K562 (cell line): ENCODE measurements at regions not wholly inside any gene's neighbourhood (a gene's known extent, or its start where the extent isn't known, plus 50 kb on each side); places are given as distances from the start of the nearest gene placed in this dataset.

Experiments used
- CEBPB ChIP-seq: fragments of 450-650 bp; IDR thresholded peaks from 2 replicates; pipeline ENCODE4 v1.6.1; 2016; ENCODE audit warnings: missing genetic modification characterization, missing compliant biosample characterization
- DACH1 ChIP-seq: fragments of 450-650 bp; IDR thresholded peaks from 2 replicates; pipeline ENCODE4 v1.6.1; 2018; ENCODE audit not compliant: partially characterized antibody
- FOXK2 ChIP-seq, 2 experiments: fragments of 450-650 bp; IDR thresholded peaks in 1 of 2; conservative IDR thresholded peaks in 1 of 2; 2 replicates each; pipeline ENCODE4 v1.6.1; 2016; ENCODE audit warnings: low read depth in 2 of 2, mild to moderate bottlenecking in 1 of 2
- GABPB1 ChIP-seq: sonication (generic); formaldehyde crosslinking; IDR thresholded peaks from 2 replicates; pipeline ENCODE4 v1.8.0; 2022; ENCODE audit warnings: mild to moderate bottlenecking, missing genetic modification reagents
- HIVEP1 ChIP-seq: fragments of 250-450 bp; sonication (Bioruptor Pico); IDR thresholded peaks from 2 replicates; pipeline ENCODE4 v1.4.0; 2020; ENCODE audit warnings: mild to moderate bottlenecking
- NFIX ChIP-seq: fragments of 250-450 bp; sonication (Bioruptor Pico); IDR thresholded peaks from 2 replicates; pipeline ENCODE4 v1.4.0; 2020; ENCODE audit warnings: low read depth, mild to moderate bottlenecking, moderate library complexity
- NFRKB ChIP-seq: fragments of 450-650 bp; IDR thresholded peaks from 2 replicates; pipeline ENCODE4 v1.6.1; 2016; ENCODE audit warnings: low read depth
- RBM14 ChIP-seq: fragments of 200-400 bp; formaldehyde crosslinking; IDR thresholded peaks from 2 replicates; pipeline ENCODE4 v1.6.1; 2018; ENCODE audit warnings: low read depth, mild to moderate bottlenecking, low read length, moderate library complexity, borderline replicate concordance; ENCODE audit not compliant: insufficient read depth
- SNRNP70 ChIP-seq: fragments of 200-400 bp; formaldehyde crosslinking; optimal IDR thresholded peaks from 2 replicates; pipeline ENCODE3; 2017; ENCODE audit warnings: low read depth, low read length
- SREBF1 ChIP-seq: fragments of 150-350 bp; IDR thresholded peaks from 2 replicates; pipeline ENCODE4 v1.6.1; 2014; ENCODE audit warnings: antibody characterized with exemption, low read depth, low read length, borderline replicate concordance
- SRSF1 ChIP-seq: fragments of 200-400 bp; formaldehyde crosslinking; IDR thresholded peaks from 2 replicates; pipeline ENCODE4 v1.6.1; 2017; ENCODE audit warnings: mild to moderate bottlenecking, low read depth, low read length, moderate library complexity
- ZBTB17 ChIP-seq: fragments of 450-650 bp; formaldehyde crosslinking; IDR thresholded peaks from 2 replicates; pipeline ENCODE4 v1.4.0; 2020; ENCODE audit warnings: mild to moderate bottlenecking
- ZNF12 ChIP-seq: sonication (generic); formaldehyde crosslinking; IDR thresholded peaks from 2 replicates; pipeline ENCODE4 v1.4.0; 2020; ENCODE audit warnings: mild to moderate bottlenecking, missing genetic modification reagents
- ZNF121 ChIP-seq: sonication (generic); formaldehyde crosslinking; conservative IDR thresholded peaks from 2 replicates; pipeline ENCODE4 v1.8.0; 2022; ENCODE audit warnings: missing genetic modification reagents
- ZNF41 ChIP-seq: fragments of 250-450 bp; sonication (Bioruptor Pico); conservative IDR thresholded peaks from 2 replicates; pipeline ENCODE4 v1.4.0; 2020; ENCODE audit warnings: mild to moderate bottlenecking
- ZNF717 ChIP-seq: fragments of 250-450 bp; sonication (Bioruptor Pico); IDR thresholded peaks from 2 replicates; pipeline ENCODE4 v1.5.0; 2021
- ZNF785 ChIP-seq: fragments of 250-450 bp; sonication (Bioruptor Pico); IDR thresholded peaks from 2 replicates; pipeline ENCODE4 v1.4.0; 2020; ENCODE audit warnings: mild to moderate bottlenecking

DNA sequence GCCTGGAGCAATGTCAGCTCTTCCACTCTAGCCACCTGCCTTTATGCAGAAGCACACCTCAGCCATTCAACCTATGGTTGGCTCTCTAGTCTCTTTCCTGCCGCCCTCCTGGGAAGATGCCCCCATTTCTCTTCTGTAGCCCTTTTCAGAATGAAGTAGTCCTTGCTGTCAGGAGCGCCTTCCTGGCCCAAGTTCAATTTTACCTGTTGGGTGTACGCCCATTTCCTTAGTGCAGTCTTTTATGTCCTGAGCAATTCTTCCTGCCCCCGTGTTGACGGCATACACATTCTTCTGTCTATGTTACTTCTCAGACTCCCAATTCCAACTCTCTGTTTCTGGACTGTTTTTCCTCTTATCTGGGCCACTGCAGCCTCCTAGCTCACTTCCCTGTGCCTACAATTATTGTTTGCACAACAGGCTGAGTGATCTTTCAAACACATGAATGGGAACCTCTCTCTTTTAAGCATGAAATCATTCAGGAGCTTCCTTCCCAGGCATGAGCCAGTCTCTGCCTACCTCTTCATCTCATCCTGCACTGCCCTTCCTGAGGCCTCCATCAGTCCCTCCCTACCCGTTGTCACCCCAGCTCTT is 389.2 kb downstream of the CD83 start (continued):
- no peak for TF ChIP-seq ZNF41
- no peak for TF ChIP-seq ZNF785 (CRISPR knock-in tag)
- no peak for TF ChIP-seq ZNF717 (CRISPR knock-in tag)
- TF ChIP-seq CEBPB (tag) = no peak
- no peak for TF ChIP-seq RBM14
- no peak for TF ChIP-seq ZBTB17 (CRISPR knock-in tag)
- TF ChIP-seq SNRNP70 = no peak
- TF ChIP-seq NFIX (CRISPR knock-in tag) = no peak
- TF ChIP-seq ZNF12 (CRISPR knock-in tag) = no peak
- no peak for TF ChIP-seq ZNF121 (CRISPR knock-in tag)
- TF ChIP-seq GABPB1 (CRISPR knock-in tag) = no peak
- TF ChIP-seq DACH1 = no peak
- no peak for TF ChIP-seq SRSF1
- TF ChIP-seq HIVEP1 (CRISPR knock-in tag) = no peak
- TF ChIP-seq FOXK2 (conservative IDR thresholded peaks at IDR 0.05 in 1 of 2, IDR thresholded peaks at IDR 0.05 in 1 of 2; ENCODE audit: low read depth in 2 of 2) = peak in 1 of 2 experiments; percentile 49; a peak in 1 of 4 replicates
- TF ChIP-seq SREBF1 = no peak
- no peak for TF ChIP-seq NFRKB
